DOHH2 (cell line): ENCODE measurements at regions not wholly inside any gene's neighbourhood (a gene's known extent, or its start where the extent isn't known, plus 50 kb on each side); places are given as distances from the start of the nearest gene placed in this dataset.

ENCODE experiments used
- CTCF ChIP-seq: fragments of 200-600 bp; sonication (generic); IDR thresholded peaks from one replicate; pipeline ENCODE4 v1.5.1; 2014; ENCODE audit warnings: antibody characterized with exemption, mild to moderate bottlenecking, low read depth, low read length; ENCODE audit not compliant: poor library complexity, severe bottlenecking
- EZH2phosphoT487 ChIP-seq: fragments of 200-600 bp; sonication (generic); IDR thresholded peaks from 2 replicates; pipeline ENCODE4 v1.6.1; 2017; ENCODE audit warnings: borderline replicate concordance, mild to moderate bottlenecking, antibody characterized with exemption, low read length, moderate library complexity, mixed read lengths

- TF ChIP-seq EZH2phosphoT487: no peak
- TF ChIP-seq CTCF: no peak
Observed at GRCh38 chr6:17210683-17211082, 70.5 kb upstream of the RBM24 start.
